GM19467 (cell line): ENCODE measurements at regions not wholly inside any gene's neighbourhood (a gene's known extent, or its start where the extent isn't known, plus 50 kb on each side); places are given as distances from the start of the nearest gene placed in this dataset.
"Not testable (repeated sequence)": the region's sequence is repeated elsewhere in the genome, so short reads cannot be mapped to it uniquely, and the experiment has no call there.

ENCODE experiments used
- ATAC-seq: cut with Tn5 transposase; IDR thresholded peaks from one replicate; pipeline ENCODE4 v1.9.1; 2021; ENCODE audit warnings: mild to moderate bottlenecking, moderate library complexity; ENCODE audit not compliant: unreplicated experiment

DNA sequence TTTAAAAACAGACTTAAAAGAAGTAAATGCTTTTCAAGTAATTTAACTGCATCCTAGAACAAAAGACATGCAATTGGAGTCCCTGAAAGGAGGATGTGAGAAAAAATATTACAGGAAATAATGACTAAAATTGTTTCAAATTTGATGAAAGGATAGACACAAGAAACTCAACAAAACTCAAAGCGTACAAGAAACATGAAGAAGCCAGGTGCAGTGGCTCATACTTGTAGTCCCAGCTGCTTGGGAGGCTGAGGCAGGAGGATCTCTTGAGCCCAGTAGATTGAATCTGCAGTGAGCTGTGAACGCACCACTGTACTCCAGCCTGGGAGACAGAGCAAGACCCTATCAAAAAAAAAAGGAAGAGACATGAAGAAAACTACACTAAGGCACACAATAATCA is 118.1 kb upstream of the SLC39A10 start:
- ATAC-seq, result no peak

DNA sequence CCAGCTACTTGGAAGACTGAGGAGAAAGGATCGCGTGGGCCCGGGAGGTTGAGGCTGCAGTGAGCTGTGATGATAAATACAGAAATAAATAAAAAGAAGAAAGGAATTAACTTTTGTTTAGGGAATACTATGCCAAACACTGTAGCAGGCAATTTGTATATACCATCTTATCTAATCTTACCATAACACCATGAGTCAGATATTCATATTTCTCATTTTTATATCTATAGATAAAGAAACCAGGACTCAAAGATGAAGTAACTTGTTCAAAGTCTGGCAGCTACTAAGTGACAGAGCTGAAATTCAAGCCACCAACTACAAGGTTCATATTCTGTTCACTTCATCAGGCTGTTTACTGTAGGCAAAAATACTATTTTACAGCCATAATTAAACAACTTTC is 119.2 kb upstream of the SLC39A10 start:
- ATAC-seq, result no peak

DNA sequence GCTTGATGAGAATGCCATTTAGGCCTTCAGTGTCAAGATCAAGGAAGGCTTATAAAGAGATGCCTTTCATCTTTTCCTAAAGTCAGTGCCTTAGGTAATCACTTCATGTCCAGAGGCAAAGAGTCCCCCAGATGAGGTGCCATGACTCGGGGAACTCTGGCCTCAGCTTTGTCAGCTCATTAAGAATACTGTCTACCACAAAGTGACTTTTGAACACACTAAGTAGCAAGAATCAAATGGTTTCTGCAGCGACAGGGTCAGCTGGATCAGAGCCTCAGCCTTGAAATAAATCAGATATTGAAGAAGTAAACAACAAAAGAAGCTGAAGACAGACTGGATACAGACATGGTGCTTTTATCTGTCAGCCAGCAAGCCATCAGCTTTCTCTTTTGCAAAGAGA is 120.1 kb upstream of the SLC39A10 start:
- ATAC-seq, result no peak

GRCh38 chr2:195535911-195536522 is 121.0 kb upstream of the SLC39A10 start:
- peak; percentile 91 for ATAC-seq

- no peak for ATAC-seq
These were observed 122.1 kb upstream of the SLC39A10 start for GRCh38 chr2:195534971-195535370.

DNA sequence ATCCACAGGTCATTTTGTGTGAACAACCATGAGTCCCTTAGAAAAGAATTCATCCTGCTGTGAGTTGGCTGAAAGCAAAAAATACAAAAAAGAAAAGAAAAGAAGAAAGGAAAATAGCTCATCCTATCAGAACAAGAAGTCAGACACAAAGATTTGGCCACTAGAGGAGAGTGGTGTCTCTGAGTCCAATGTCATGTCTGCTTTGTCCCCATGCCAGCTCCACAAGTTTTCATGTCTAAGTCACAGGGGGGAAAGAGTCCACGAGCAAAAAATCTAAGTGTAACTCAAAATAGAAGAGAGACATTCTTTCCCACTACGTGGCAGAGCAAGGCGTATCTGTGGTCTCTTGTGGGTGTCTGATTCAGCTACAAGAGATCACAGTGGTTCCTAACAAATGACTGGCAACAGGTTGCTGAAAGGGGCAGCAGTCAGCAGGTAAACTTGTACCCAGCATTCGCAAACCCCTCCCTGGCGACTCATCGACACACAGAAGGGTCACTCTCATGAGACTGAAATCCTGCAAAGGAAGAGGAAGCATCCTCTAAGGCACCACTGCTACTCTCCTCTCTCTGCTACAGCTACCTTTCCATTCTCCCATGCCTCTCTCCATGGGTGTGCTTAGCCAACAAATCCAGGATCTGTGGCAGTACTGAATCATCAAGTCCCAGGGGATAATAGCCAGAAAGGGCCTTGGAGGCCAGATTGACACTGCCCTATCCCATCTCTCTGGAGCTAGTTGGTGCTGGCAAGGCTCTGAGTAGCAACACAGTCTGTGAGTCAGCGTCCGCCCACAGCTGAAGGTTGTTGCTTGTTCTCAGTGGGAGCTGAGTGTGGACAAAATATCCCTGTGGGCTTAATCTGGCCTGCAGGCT is 123.0 kb upstream of the SLC39A10 start:
- peak; percentile 45 for ATAC-seq

- peak; percentile 37 for ATAC-seq
These were observed 124.3 kb upstream of the SLC39A10 start for GRCh38 chr2:195532628-195533271.

- ATAC-seq, result no peak
These were observed 124.8 kb upstream of the SLC39A10 start for GRCh38 chr2:195532255-195532627.

- ATAC-seq, result no peak
These were observed 125.3 kb upstream of the SLC39A10 start for GRCh38 chr2:195531754-195532153.

DNA sequence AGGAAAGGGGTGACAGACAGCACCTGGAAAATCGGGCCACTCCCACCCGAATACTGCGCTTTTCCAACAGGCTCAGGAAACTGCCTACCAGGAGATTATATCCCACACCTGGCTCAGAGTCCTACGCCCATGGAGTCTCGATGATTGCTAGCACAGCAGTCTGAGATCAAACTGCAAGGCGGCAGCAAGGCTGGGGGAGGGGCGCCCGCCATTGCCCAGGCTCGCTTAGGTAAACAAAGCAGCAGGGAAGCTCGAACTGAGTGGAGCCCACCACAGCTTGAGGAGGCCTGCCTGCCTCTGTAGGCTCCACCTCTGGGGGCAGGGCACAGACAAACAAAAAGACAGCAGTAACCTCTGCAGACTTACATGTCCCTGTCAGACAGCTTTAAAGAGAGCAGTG is 133.8 kb upstream of the SLC39A10 start:
- ATAC-seq, result not testable (repeated sequence)

- no peak for ATAC-seq
These were observed 135.4 kb upstream of the SLC39A10 start for GRCh38 chr2:195521589-195521988.

- ATAC-seq, result no peak
These were observed 136.3 kb upstream of the SLC39A10 start for GRCh38 chr2:195520671-195521155.

GRCh38 chr2:195515551-195515950 is 141.5 kb upstream of the SLC39A10 start:
- ATAC-seq, result no peak

GRCh38 chr2:195514365-195514764 is 142.7 kb upstream of the SLC39A10 start:
- no peak for ATAC-seq

DNA sequence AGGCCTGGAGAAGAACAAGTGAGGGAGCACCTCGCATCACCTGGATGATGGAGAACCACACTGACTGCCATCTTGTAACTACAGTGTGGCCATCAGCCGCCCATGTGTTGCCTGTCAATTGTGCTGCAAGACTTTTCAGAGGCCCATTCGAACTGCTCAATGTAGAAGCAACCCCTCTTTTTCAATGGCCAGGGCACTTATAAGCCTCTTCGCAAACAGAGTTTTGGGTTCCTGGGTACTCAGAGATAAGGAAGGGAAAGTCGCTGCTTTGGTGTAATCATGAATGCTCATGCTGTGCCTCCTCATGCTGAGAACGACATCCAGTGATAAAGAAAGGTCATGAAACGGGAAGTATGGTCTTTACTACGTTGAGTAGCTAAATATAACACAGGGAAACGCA is 143.9 kb upstream of the SLC39A10 start:
- no peak for ATAC-seq

- ATAC-seq, result no peak
These were observed 147.5 kb upstream of the SLC39A10 start for GRCh38 chr2:195509551-195509950.

- no peak for ATAC-seq
These were observed 148.9 kb upstream of the SLC39A10 start for GRCh38 chr2:195508139-195508455.

- ATAC-seq, result no peak
These were observed 149.4 kb upstream of the SLC39A10 start for GRCh38 chr2:195507447-195508138.

- ATAC-seq, result peak; percentile 94
These were observed 151.3 kb upstream of the SLC39A10 start for GRCh38 chr2:195505701-195506100.

DNA sequence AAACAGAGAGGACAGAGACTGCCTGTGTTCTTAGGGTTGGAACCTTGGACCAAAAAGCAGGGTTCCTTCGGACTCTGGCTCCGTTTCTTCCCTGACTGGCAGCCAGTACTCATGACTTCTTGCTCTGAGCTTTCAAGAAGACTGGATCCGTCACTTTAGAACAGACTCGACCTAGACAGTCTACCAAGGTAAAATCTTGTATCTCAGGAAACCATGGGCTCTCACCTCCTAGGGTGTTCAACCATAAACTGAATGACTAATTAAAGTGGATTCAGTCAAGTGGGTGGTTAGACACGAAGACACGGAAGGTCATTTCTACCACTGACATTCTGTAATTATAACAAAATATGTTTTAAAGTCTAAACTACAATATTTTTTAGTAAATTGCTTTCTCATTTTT is 153.8 kb upstream of the SLC39A10 start:
- ATAC-seq, result no peak

DNA sequence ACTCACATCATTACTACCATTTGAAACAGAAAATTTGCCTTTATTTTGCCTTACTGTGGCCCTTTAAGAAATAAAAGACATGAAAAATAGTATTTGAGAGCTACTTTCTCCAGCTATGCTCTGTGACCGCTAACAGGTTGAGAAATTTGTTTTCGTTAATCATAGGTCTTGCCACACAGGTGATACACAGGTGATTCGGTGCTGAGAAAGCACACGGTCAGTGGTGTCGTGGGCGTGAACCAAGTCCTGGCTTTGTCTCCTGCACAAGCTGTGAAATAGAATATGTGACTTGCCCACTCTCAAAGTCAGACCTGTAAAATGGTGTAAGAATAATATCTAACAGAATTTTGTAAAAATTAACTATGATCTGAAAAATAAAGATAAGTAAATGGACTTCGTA is 155.3 kb upstream of the SLC39A10 start:
- ATAC-seq, result no peak
